Astrocyte of the cerebellum (primary cell): ENCODE measurements at regions not wholly inside any gene's neighbourhood (a gene's known extent, or its start where the extent isn't known, plus 50 kb on each side); places are given as distances from the start of the nearest gene placed in this dataset.

Source experiments
- DNase-seq: peaks from one replicate; pipeline ENCODE4 v3.0.0-alpha.2; 2011; ENCODE audit warnings: low read depth
- H3K4me3 ChIP-seq: 2 replicates; pipeline ENCODE4 v1.5.1; 2011; ENCODE audit warnings: mild to moderate bottlenecking, low read depth, low read length, moderate library complexity
- CTCF ChIP-seq: IDR thresholded peaks from 2 replicates; pipeline ENCODE4 v1.5.1; 2012; ENCODE audit warnings: low read length, low read depth, moderate library complexity, mild to moderate bottlenecking; ENCODE audit errors: missing control alignments
- in situ Hi-C: cut with HindIII; loops from 2 replicates; pipeline ENCODE4 v1.10.0; 2017; ENCODE audit warnings: low sequenced_read_pairs

- no peak overlapping the region for H3K4me3 ChIP-seq
- in situ Hi-C loops, result no loop called here
- DNase-seq, result no peak
- TF ChIP-seq CTCF, result no peak
Measured at GRCh38 chr11:41868606-41869005, 409.2 kb upstream of the LRRC4C start.

- in situ Hi-C loops, result no loop called here
- H3K4me3 ChIP-seq, result no peak overlapping the region
- no peak for TF ChIP-seq CTCF
- DNase-seq, result no peak
Measured at GRCh38 chr11:41872426-41872825, 413.0 kb upstream of the LRRC4C start.

- in situ Hi-C loops, result no loop called here
- no peak for DNase-seq
- H3K4me3 ChIP-seq, result no peak overlapping the region
- no peak for TF ChIP-seq CTCF
Measured at GRCh38 chr11:41872870-41873269, 413.4 kb upstream of the LRRC4C start.

GRCh38 chr11:41878095-41878494, 418.6 kb upstream of the LRRC4C start:
- in situ Hi-C loops, result no loop called here
- TF ChIP-seq CTCF, result no peak

GRCh38 chr11:41879214-41879613, 419.8 kb upstream of the LRRC4C start:
- in situ Hi-C loops, result no loop called here
- no peak overlapping the region for H3K4me3 ChIP-seq
- TF ChIP-seq CTCF, result no peak
- no peak for DNase-seq

More at GRCh38 chr11:41878095-41878494, 418.6 kb upstream of the LRRC4C start:
- H3K4me3 ChIP-seq, result no peak overlapping the region
- DNase-seq, result no peak

- TF ChIP-seq CTCF, result no peak
- no peak overlapping the region for H3K4me3 ChIP-seq
- DNase-seq, result no peak
- in situ Hi-C loops, result no loop called here
Measured at GRCh38 chr11:41895081-41895480, 435.6 kb upstream of the LRRC4C start.

- in situ Hi-C loops, result no loop called here
- no peak overlapping the region for H3K4me3 ChIP-seq
- DNase-seq, result no peak
- TF ChIP-seq CTCF, result no peak
Measured at GRCh38 chr11:41897991-41898390, 438.5 kb upstream of the LRRC4C start.
